NCI-H2171 (cell line): ENCODE measurements at regions not wholly inside any gene's neighbourhood (a gene's known extent, or its start where the extent isn't known, plus 50 kb on each side); places are given as distances from the start of the nearest gene placed in this dataset.
A peak's percentile ranks its signal among the peaks of the same experiment; 100 is the strongest.

Source experiments
- DNase-seq: peaks from one replicate; lab custom pipeline; 2025; lab: John Stamatoyannopoulos, UW

GRCh38 chr2:117716505-117716904 lies 98.0 kb upstream of the DDX18 start:
- DNase-seq, result no peak

DNA sequence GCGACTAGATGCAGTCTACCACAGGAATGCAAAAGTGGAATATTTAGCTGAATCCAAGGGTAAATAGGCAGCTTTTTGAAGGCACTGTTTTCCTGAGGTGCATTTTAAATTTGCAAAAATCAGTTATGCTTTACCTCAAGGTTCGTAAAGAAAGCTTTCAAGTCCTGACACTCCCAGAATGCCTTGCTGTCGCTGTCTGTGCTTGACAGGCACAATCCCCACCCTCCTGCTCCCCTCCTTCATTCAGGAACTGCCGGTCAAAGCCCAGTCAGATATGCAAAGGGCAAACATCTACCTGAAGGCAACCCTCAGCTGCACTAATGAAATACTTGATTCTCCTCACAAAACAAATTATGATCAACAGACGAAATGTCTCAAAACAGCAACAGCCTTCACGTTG lies 97.4 kb upstream of the DDX18 start:
- DNase-seq, result no peak

DNA sequence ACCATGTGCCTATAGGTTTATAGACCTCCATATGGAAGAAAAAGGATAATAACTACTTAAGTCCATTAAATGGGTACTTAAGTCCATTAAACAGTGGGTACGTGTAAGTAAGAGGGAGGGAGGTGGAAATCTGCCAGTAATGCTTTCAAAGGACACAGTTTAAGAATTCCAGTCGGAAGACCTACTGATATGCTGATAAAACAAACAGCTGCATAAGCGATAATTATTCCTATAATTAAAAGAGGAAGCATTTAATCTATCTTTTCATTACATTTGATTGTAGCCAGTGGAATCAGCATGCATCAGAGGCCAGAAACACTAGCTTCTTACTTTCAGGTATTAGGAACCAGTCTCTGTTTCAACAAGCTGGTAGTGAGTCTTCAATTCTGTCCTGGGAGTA lies 96.4 kb upstream of the DDX18 start:
- no peak for DNase-seq

- DNase-seq, result no peak
Measured at GRCh38 chr2:117720765-117721164, 93.7 kb upstream of the DDX18 start.

DNA sequence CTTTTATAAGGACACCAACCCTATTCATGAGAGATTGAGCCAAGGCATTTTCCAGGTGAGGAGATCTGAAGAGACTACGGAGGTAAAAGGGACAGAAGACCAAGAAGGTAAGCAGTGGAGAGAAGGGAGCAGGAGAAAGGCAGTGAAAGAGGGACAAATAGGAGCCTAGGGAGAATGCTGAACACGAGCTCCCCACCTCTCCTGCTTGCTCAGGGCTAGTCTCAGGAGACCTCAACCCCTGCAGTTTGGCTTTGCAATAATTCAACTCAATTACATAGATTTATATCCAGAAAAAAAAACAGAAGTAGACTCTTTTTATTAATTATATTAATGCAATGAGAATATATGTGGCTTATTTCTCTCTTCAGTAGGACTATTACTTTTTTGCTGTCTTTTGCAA lies 91.0 kb upstream of the DDX18 start:
- no peak for DNase-seq

GRCh38 chr2:117723888-117724434 lies 90.5 kb upstream of the DDX18 start:
- no peak for DNase-seq

DNA sequence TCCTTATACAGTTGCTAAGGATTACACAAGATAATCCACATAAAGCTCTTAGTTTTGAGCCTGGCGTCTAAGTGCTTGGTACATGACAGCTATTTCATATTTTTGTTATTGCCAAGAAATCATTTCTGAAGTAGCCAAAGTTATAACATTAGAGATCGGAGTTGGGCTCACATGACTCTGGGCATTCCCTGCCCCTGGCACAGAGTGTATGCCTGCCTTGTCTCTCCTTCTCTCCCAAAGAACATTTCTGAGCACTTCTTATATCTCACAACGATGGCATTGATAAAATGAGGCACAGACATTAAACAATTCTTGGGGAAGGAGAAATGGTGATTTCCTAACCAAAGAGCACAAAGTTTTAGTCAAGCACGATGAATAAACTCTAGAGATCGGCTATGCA lies 87.7 kb upstream of the DDX18 start:
- no peak for DNase-seq

DNA sequence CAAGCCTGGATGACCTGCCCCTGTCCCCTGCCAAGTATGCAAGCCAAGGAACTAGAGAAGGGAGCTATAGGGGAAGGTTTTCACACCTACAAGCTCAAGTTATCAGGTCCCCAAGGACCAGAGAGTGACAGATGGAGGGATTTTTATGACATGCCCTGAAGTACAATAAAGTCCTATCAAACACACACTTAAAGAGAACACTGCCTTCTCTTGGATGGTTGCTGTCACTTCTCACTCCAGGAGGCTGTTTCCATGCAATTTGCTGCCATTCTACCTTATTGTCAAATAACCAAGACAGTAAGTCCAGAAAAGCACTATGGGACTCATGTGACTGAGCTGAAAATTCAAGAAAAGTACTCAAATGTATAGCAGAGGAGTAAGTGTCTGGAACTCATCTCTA lies 76.6 kb upstream of the DDX18 start:
- DNase-seq, result peak; percentile 6

DNA sequence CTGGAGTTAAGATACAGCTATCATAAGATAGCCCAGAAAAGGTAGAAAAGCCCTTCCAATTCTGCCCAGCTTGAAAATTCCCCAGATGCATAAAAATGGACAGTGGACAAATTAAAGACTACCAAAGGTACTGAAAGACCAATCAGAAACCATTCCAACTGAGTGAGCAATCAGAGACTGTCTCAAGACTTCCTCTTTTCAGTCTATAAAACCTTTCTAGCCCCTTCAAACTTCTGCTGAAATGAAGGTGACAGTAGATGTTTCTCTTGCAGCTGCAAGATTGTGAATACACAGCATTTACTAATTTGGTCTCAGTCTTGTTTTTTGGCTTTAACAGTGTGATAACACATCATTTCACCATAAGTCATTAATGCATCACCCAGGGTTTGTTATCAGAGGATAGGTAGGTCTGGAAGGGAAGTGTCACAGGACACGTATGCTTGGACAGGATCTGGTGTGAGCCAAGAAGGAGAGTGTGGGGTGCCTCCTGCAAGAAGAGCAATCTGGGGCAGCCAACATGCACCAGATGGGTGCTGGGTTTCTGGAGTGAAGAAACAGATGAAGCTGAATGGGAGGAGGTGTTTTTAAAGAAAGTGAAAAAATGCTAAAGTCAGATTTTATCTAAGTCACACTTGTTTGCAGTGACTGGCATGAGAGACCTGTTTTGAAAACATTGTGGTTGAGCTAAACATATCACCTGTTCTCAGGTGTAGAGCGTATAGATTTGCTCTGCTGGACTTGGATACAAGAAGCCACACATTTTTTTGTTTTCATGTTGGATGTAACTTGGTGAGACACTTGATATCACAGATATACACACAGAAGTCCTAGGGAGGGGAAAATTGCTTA lies 75.3 kb upstream of the DDX18 start:
- DNase-seq, result no peak

DNA sequence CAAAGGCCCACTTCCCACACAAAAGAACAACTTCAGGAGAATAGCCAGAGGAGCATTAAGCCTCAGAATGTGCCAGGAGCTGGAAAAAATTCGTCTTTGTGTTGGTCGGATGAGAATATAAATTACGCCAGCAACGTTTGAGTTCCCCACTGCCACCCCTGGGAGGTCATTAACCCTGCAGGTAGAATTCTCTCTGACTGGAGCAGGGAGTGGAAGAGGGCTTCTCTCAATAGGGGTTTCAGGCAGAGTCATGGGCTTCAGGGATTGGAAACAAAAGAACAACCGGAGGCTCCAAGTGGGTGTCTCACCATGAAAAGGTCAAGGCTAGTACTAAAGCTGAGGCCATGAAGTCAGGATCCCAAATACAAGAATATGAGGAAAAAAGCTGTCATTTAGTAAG lies 69.0 kb upstream of the DDX18 start:
- no peak for DNase-seq

GRCh38 chr2:117755768-117756167 lies 58.7 kb upstream of the DDX18 start:
- DNase-seq, result no peak

- no peak for DNase-seq
Measured at GRCh38 chr2:117760916-117761315, 53.6 kb upstream of the DDX18 start.

- no peak for DNase-seq
Measured at GRCh38 chr2:117762454-117762853, 52.0 kb upstream of the DDX18 start.

- DNase-seq, result no peak
Measured at GRCh38 chr2:117763804-117764203, 50.7 kb upstream of the DDX18 start.
